Muscle layer of colon (tissue), 2 donors: ENCODE measurements at regions not wholly inside any gene's neighbourhood (a gene's known extent, or its start where the extent isn't known, plus 50 kb on each side); places are given as distances from the start of the nearest gene placed in this dataset.
"Not testable (repeated sequence)": the region's sequence is repeated elsewhere in the genome, so short reads cannot be mapped to it uniquely, and the experiment has no call there.

Experiments
- H3K27ac ChIP-seq: one replicate; pipeline ENCODE4 v1.7.0; 2013; ENCODE audit warnings: low read depth, mild to moderate bottlenecking, low read length, moderate library complexity
- H3K27me3 ChIP-seq, 2 donors: one replicate each; pipeline ENCODE4 v1.7.0; 2013; ENCODE audit warnings: low read length in 2 of 2, mild to moderate bottlenecking in 2 of 2; ENCODE audit not compliant: insufficient read depth in 2 of 2, control insufficient read depth in 1 of 2
- H3K36me3 ChIP-seq: one replicate; pipeline ENCODE4 v1.7.0; 2013; ENCODE audit warnings: mild to moderate bottlenecking, low read length; ENCODE audit not compliant: insufficient read depth
- H3K4me1 ChIP-seq: one replicate; pipeline ENCODE4 v1.7.0; 2013; ENCODE audit warnings: mild to moderate bottlenecking, low read length; ENCODE audit not compliant: insufficient read depth
- H3K4me3 ChIP-seq, 2 donors: one replicate each; pipeline ENCODE4 v1.7.0; 2013; ENCODE audit warnings: low read length in 2 of 2, low read depth in 1 of 2, mild to moderate bottlenecking in 1 of 2, moderate library complexity in 1 of 2
- H3K9ac ChIP-seq: one replicate; pipeline ENCODE4 v1.7.0; 2013; ENCODE audit warnings: low read length
- H3K9me3 ChIP-seq: one replicate; pipeline ENCODE4 v1.7.0; 2013; ENCODE audit warnings: mild to moderate bottlenecking, low read length
- donor health status: abdominal sarcoma.
- donor health status: Adenocarcinoma of cecum.

DNA sequence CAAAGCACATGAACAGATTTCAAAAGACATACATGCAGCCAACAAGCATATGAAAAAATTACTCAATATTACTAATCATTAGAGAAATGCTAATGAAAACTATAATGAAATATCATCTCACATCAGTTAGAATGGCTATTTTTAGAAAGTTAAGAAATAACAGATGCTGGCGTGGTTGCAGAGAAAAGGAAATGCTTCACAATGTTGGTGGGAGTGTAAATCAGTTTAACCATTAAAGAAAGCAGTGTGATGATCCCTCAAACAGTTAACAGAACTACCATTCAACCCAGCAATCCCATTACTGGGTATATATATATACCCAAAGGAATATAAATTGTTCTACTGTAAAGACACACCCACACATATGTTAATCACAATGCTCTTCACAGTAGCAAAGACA is 117.7 kb upstream of the SETBP1 start:
- Histone ChIP-seq H3K9me3 (no peaks in the 10 kb centered on the region), H3K36me3 (no peaks in the 10 kb centered on the region), H3K9ac (no peak overlapping the region), H3K27me3 (no peaks in the 10 kb centered on the region), H3K27ac (no peak overlapping the region), H3K4me1 (no peaks in the 10 kb centered on the region), H3K4me3 (no peak overlapping the region)

DNA sequence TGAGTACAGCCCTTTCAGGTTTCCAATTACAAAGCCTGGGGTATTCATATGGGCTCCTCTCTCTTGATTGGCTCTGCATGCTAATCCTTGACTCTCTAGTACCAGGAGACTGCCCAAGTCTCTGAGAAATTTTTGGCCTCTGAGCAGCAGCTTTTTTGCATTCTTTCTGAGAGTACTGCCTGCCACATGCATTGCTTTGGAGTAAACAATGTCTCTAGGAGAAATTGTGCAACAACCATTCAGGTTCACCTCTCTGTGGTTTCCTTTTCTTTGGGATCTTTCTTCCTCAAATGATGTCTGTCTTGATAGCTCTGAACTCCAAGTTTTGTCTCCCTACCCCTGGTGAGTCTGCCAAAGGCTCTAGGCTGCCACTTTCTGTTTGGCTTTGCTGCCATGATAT is 115.8 kb upstream of the SETBP1 start:
- no peak overlapping the region for H3K27ac ChIP-seq
- H3K36me3 ChIP-seq, result no peaks in the 10 kb centered on the region
- no peak overlapping the region for H3K9ac ChIP-seq
- H3K27me3 ChIP-seq, result no peaks in the 10 kb centered on the region
- H3K4me3 ChIP-seq, result no peak overlapping the region
- no peaks in the 10 kb centered on the region for H3K4me1 ChIP-seq
- H3K9me3 ChIP-seq, result no peaks in the 10 kb centered on the region

DNA sequence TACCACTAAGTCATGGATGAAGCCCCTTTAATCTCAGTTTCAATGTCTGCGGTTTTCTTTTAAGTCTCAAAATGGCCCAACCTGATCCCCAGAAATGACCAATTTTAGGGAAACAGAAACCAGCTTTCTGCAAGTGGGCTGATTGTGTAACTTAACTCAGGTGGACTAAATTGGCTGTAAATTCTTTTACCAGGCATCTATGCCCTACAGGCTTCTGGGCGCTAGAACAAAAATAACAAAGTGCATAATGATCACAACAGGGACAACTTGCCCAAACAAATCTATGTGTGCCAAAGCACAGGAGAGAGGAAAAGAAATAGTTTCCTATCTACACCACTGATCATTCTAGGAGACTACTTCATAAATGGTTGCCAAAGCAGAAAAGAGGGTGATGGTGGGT is 112.3 kb upstream of the SETBP1 start:
- H3K4me3 ChIP-seq, result no peak overlapping the region
- no peaks in the 10 kb centered on the region for H3K9me3 ChIP-seq
- H3K36me3 ChIP-seq, result no peaks in the 10 kb centered on the region
- no peak overlapping the region for H3K9ac ChIP-seq
- H3K4me1 ChIP-seq, result no peaks in the 10 kb centered on the region
- no peaks in the 10 kb centered on the region for H3K27me3 ChIP-seq
- no peak overlapping the region for H3K27ac ChIP-seq

DNA sequence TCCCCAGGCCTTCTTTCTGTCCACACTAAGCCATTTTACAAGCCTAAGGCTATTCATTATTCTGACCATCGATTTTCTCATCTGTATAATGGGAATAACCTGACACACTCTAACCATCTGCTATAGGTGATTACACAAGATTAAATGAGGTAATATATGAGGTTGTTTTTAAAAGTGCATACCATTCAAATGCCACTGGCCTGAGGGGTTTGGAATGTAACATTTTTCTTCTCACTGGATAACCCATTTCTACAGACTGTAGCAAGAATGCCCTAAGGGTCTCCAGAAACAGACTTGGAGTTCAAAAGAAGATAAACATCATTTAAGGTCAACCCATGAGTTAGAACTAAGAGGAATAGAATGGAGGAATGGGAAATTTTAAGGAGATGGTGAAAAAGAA is 111.7 kb upstream of the SETBP1 start:
- no peaks in the 10 kb centered on the region for H3K36me3 ChIP-seq

DNA sequence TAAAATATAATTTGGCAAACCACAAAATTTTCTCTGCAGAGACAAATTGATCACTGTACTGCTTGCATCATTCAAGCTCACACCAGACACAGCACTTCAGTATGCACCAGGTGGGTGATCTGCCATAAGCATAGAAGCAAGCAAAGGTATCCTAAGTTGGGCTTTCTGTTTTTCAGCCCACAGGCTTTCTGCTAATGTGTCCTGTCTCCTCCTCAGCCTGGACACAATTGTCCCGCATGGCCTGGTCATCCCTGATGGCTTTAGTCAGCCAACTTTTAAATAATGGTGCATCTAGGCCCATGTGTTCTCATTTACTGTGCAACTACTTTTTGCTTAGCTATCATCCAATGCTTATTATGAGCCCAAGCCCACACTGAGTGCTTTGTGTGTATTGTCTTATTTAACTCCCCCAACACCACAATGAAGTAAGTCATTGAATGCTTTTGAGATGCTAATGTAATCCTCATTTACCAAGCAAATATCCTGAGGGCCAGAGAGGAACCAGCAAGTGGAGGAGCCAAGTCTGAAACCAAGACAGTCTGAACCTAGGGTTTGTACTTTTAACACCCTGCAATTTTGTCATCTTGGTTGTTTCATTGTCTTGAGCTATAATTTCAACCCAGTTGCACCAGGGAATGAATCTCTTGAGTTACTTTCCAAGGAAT is 111.2 kb upstream of the SETBP1 start:
- no peak overlapping the region for H3K4me3 ChIP-seq
- no peaks in the 10 kb centered on the region for H3K27me3 ChIP-seq
- no peaks in the 10 kb centered on the region for H3K4me1 ChIP-seq
- H3K9me3 ChIP-seq, result no peaks in the 10 kb centered on the region
- no peak overlapping the region for H3K27ac ChIP-seq
- no peak overlapping the region for H3K9ac ChIP-seq
- H3K36me3 ChIP-seq, result no peaks in the 10 kb centered on the region

More for the DNA sequence above, 111.7 kb upstream of the SETBP1 start:
- no peak overlapping the region for H3K4me3 ChIP-seq
- no peaks in the 10 kb centered on the region for H3K9me3 ChIP-seq
- no peaks in the 10 kb centered on the region for H3K4me1 ChIP-seq
- H3K9ac ChIP-seq, result no peak overlapping the region
- H3K27me3 ChIP-seq, result no peaks in the 10 kb centered on the region
- H3K27ac ChIP-seq, result no peak overlapping the region

DNA sequence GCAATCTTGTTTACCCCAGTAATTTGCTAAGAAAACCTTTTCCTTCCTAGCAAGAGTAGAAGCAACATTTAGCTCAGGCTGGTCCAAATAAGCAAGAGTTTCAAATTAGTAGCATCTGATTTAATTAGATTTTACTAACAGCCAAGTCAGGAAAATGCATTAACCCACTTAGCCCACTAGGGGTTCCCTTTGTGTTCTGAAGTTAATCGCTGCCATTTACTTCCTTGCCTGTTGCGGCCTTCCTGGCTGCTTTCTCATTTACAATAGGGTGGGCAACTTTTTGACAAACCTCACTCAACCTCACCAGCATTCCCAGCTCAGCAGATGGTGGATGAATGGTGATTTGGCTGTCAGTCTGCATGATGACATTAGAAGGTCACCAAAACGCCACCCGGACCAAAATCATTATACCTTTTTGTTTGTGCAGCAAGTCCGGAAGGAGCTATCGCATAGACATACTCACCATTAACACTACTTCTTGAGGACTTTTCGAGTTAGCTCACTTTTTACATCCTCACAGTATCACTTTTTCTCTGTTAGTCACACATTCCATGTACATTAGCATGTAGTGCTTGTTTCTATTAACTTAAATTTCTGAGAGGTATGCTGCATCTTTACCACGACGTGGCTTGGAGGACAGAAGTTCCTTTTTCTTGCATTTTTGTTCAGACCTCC is 101.5 kb upstream of the SETBP1 start:
- Histone ChIP-seq H3K36me3 (no peaks in the 10 kb centered on the region), H3K27me3 (no peaks in the 10 kb centered on the region), H3K4me3 (no peak overlapping the region), H3K9me3 (no peaks in the 10 kb centered on the region), H3K4me1 (no peaks in the 10 kb centered on the region), H3K27ac (no peak overlapping the region), H3K9ac (no peak overlapping the region)

DNA sequence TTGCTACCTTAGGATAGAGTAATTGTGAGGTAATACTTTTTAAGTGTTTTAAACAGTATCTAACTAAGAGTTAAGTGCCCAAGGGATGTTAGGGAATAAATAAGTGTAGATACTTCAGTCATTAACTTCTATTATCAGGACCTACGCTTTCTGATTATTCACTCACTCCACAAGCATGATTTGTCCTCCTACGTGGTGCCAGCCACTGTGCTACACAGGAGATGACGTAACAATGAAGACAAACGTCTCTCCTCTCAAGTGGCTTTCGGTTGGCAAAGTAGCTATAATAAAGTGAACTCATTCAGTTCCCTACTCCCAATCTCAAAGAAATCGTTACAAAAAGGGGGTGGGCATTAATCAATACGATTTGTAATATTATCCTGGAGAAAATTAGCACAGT is 100.9 kb upstream of the SETBP1 start:
- Histone ChIP-seq H3K36me3 (no peaks in the 10 kb centered on the region), H3K27me3 (no peaks in the 10 kb centered on the region), H3K9ac (no peak overlapping the region), H3K4me3 (no peak overlapping the region), H3K27ac (no peak overlapping the region), H3K4me1 (no peaks in the 10 kb centered on the region), H3K9me3 (no peaks in the 10 kb centered on the region)

DNA sequence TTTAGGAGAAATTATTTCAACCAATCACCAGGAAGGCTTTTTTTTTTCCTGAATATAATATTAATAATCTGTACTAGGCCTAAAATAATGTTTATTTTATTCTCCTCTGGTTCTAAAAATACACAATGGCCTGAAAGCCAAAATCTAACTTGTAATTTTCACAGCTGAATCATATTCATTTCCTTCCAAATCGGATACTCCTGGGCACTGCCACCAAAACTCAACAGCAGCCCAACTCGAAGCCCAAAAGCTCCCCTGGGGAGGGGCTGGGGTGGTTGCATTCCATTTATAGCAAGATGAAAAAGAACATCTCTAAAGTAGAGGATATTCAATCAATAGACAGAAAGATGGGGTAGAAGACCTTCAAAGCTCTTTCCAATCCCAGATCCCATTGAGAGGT is 100.5 kb upstream of the SETBP1 start:
- Histone ChIP-seq H3K27ac (no peak overlapping the region), H3K36me3 (no peaks in the 10 kb centered on the region), H3K4me3 (no peak overlapping the region), H3K27me3 (no peaks in the 10 kb centered on the region), H3K9ac (no peak overlapping the region), H3K9me3 (no peaks in the 10 kb centered on the region), H3K4me1 (no peaks in the 10 kb centered on the region)

DNA sequence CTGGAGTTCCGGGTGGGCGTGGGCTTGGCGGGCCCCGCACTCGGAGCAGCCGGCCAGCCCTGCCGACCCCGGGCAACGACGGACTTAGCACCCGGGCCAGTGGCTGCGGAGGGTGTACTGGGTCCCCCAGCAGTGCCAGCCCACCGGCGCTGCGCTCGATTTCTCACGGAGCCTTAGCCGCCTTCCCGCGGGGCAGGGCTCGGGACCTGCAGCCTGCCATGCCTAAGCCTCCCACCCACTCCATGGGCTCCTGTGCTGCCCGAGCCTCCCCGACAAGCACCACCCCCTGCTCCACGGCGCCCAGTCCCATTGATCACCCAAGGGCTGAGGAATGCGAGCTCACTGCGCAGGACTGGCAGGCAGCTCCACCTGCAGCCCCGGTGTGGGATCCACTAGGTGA is 99.9 kb upstream of the SETBP1 start:
- H3K9me3 ChIP-seq, H3K27me3 ChIP-seq, H3K27ac ChIP-seq, H3K4me3 ChIP-seq, H3K9ac ChIP-seq, H3K36me3 ChIP-seq, H3K4me1 ChIP-seq: not testable (repeated sequence)

DNA sequence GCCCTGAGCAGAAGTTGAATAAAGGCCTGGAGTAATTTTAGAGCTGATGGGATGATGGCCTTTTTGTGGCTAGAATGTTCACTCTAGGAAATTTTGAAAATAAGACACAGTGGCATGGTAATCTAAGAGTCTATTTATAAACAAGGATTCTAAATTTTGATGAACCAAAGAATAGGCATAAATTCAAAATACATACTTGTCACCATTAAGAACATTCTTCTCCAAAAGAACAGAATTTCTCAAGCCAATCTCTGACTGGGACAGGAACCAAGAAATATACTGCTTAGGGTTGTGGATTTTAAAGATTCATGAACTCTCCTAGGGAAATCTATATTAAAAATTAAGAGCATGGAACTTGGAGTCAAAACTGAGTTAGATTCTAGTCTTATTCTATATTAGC is 98.2 kb upstream of the SETBP1 start:
- no peaks in the 10 kb centered on the region for H3K9me3 ChIP-seq
- no peak overlapping the region for H3K4me3 ChIP-seq
- no peaks in the 10 kb centered on the region for H3K36me3 ChIP-seq
- no peak overlapping the region for H3K27ac ChIP-seq
- no peak overlapping the region for H3K9ac ChIP-seq
- no peaks in the 10 kb centered on the region for H3K4me1 ChIP-seq
- no peaks in the 10 kb centered on the region for H3K27me3 ChIP-seq

DNA sequence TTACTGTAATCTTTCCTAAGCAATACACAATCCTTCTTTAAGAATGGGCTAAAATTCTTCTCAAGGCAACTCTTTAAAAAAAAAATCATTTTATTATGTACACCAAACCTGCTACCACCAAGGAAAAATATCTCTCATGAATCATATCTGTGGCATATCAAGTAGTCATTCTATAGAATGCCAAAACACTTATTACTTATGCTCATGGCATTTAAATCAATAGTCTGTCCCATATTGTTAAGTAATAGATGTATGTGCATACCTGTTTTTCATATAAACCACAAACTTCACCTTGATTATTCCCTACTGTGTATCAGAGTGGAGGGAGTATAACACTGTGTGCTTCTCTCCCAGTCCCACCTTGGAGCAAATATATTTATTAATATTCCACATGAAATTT is 95.8 kb upstream of the SETBP1 start:
- Histone ChIP-seq H3K27ac (no peak overlapping the region), H3K36me3 (no peaks in the 10 kb centered on the region), H3K27me3 (no peaks in the 10 kb centered on the region), H3K4me3 (no peak overlapping the region), H3K4me1 (peaks cover 22% of the 10 kb centered on the region), H3K9ac (no peak overlapping the region), H3K9me3 (no peaks in the 10 kb centered on the region)
